Stomach (tissue), 4 donors: ENCODE measurements at regions not wholly inside any gene's neighbourhood (a gene's known extent, or its start where the extent isn't known, plus 50 kb on each side); places are given as distances from the start of the nearest gene placed in this dataset.

Experiments
- CTCF ChIP-seq, 7 experiments: fragments of 450-650 bp in 4 of 7; fragments of 200-600 bp in 3 of 7; sonication (generic) in 3 of 7; IDR thresholded peaks; one replicate each; pipeline ENCODE4 v1.5.1; 2016 to 2019; ENCODE audit warnings: antibody characterized with exemption in 7 of 7, control low read depth in 2 of 7, mild to moderate bottlenecking in 1 of 7
- POLR2A ChIP-seq, 4 donors: fragments of 450-650 bp; IDR thresholded peaks; one replicate each; pipeline ENCODE4 v1.6.1; 2016; ENCODE audit warnings: antibody characterized with exemption in 4 of 4, control low read depth in 2 of 4, mild to moderate bottlenecking in 1 of 4, moderate library complexity in 1 of 4

- no peak for TF ChIP-seq POLR2A (IDR thresholded peaks at IDR 0.05)
- no peak for TF ChIP-seq CTCF (IDR thresholded peaks at IDR 0.05)
These were observed 254.4 kb downstream of the FOXD2 start for GRCh38 chr1:47692196-47692595.
